Glomerular visceral epithelial cell (primary cell): ENCODE measurements at regions not wholly inside any gene's neighbourhood (a gene's known extent, or its start where the extent isn't known, plus 50 kb on each side); places are given as distances from the start of the nearest gene placed in this dataset.
"Not testable (repeated sequence)": the region's sequence is repeated elsewhere in the genome, so short reads cannot be mapped to it uniquely, and the experiment has no call there.

Experiments used
- DNase-seq: peaks from one replicate; pipeline ENCODE4 v3.0.0-alpha.2; 2016; ENCODE audit errors: extremely low spot score

- DNase-seq: not testable (repeated sequence)
These were observed 1519.3 kb upstream of the TPTE start for GRCh38 chr21:9001890-9002663.

GRCh38 chr21:9003909-9004814 lies 1517.2 kb upstream of the TPTE start:
- DNase-seq: not testable (repeated sequence)

GRCh38 chr21:9004815-9005518 lies 1516.4 kb upstream of the TPTE start:
- not testable (repeated sequence) for DNase-seq

GRCh38 chr21:9005671-9006070 lies 1515.7 kb upstream of the TPTE start:
- DNase-seq: not testable (repeated sequence)

GRCh38 chr21:9006111-9006510 lies 1515.3 kb upstream of the TPTE start:
- DNase-seq: not testable (repeated sequence)

- DNase-seq: not testable (repeated sequence)
These were observed 1514.6 kb upstream of the TPTE start for GRCh38 chr21:9006553-9007323.

GRCh38 chr21:9008636-9009035 lies 1512.7 kb upstream of the TPTE start:
- DNase-seq: no peak

GRCh38 chr21:9009267-9010016 lies 1511.9 kb upstream of the TPTE start:
- DNase-seq: not testable (repeated sequence)

- DNase-seq: not testable (repeated sequence)
These were observed 1511.1 kb upstream of the TPTE start for GRCh38 chr21:9010121-9010795.

- not testable (repeated sequence) for DNase-seq
These were observed 1510.2 kb upstream of the TPTE start for GRCh38 chr21:9010936-9011890.

GRCh38 chr21:9011916-9012315 lies 1509.5 kb upstream of the TPTE start:
- not testable (repeated sequence) for DNase-seq

GRCh38 chr21:9013502-9014242 lies 1507.7 kb upstream of the TPTE start:
- DNase-seq: not testable (repeated sequence)

GRCh38 chr21:9014243-9014734 lies 1507.1 kb upstream of the TPTE start:
- not testable (repeated sequence) for DNase-seq

- DNase-seq: not testable (repeated sequence)
These were observed 1505.7 kb upstream of the TPTE start for GRCh38 chr21:9015483-9016197.

GRCh38 chr21:9017206-9017605 lies 1504.2 kb upstream of the TPTE start:
- not testable (repeated sequence) for DNase-seq

- not testable (repeated sequence) for DNase-seq
These were observed 1502.6 kb upstream of the TPTE start for GRCh38 chr21:9018731-9019253.
